HepG2 (cell line): ENCODE measurements at regions not wholly inside any gene's neighbourhood (a gene's known extent, or its start where the extent isn't known, plus 50 kb on each side); places are given as distances from the start of the nearest gene placed in this dataset.

Experiments used
- FOXO1 ChIP-seq: sonication (generic); formaldehyde crosslinking; IDR thresholded peaks from 2 replicates; pipeline ENCODE4 v1.4.0; 2020; ENCODE audit warnings: missing genetic modification reagents
- MLLT10 ChIP-seq: sonication (generic); formaldehyde crosslinking; IDR thresholded peaks from 2 replicates; pipeline ENCODE4 v1.4.0; 2020; ENCODE audit warnings: missing genetic modification reagents
- RFX5 ChIP-seq: IDR thresholded peaks from 2 replicates; pipeline ENCODE4 v1.6.1; 2011; ENCODE audit warnings: low read depth, low read length, improper control_type of control experiment
- SMC3 ChIP-seq: IDR thresholded peaks from 2 replicates; pipeline ENCODE4 v1.6.1; 2011; ENCODE audit warnings: low read length, improper control_type of control experiment
- ZBTB7A ChIP-seq: sonication (generic); formaldehyde crosslinking; IDR thresholded peaks from 2 replicates; pipeline ENCODE4 v1.8.0; 2022; ENCODE audit warnings: mild to moderate bottlenecking, missing genetic modification reagents
- ZNF337 ChIP-seq: sonication (generic); formaldehyde crosslinking; IDR thresholded peaks from 2 replicates; pipeline ENCODE4 v1.5.1; 2020; ENCODE audit warnings: missing genetic modification reagents, low read depth, mild to moderate bottlenecking, borderline replicate concordance
- TF ChIP-seq, protein P1 (sequence below): sonication (generic); formaldehyde crosslinking; IDR thresholded peaks from 2 replicates; pipeline ENCODE4 v1.8.0; 2022; ENCODE audit warnings: missing genetic modification reagents, mild to moderate bottlenecking, borderline replicate concordance
- TF ChIP-seq, protein P2 (sequence below): IDR thresholded peaks from 2 replicates; pipeline ENCODE4 v1.6.1; 2012; ENCODE audit warnings: inconsistent platforms
- TF ChIP-seq, protein P3 (sequence below): sonication (generic); formaldehyde crosslinking; IDR thresholded peaks from 2 replicates; pipeline ENCODE4 v1.4.0; 2020; ENCODE audit warnings: missing genetic modification reagents
- TF ChIP-seq, protein P4 (sequence below): sonication (generic); formaldehyde crosslinking; IDR thresholded peaks from 2 replicates; pipeline ENCODE4 v1.5.1; 2020; ENCODE audit warnings: mild to moderate bottlenecking, missing genetic modification reagents, borderline replicate concordance

DNA sequence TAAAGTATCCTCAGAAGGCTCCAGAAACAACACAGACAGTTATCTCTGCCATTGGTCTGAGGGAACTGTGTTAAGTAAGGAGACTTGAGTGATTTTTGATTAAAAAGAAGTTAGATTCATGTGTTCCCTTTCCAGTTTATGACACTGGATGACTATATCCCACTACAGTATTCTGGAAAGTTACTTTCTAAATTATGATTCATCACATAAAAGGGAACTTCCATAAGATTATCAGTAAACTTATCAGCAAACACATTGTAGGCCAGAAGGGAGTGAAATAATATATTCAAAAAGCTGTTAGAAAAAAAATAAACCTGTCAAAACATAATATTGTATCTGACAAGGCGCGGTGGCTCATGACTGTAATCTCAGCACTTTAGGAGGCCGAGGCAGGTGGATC is 700.0 kb downstream of the SLITRK6 start:
- TF ChIP-seq, protein P1, sequence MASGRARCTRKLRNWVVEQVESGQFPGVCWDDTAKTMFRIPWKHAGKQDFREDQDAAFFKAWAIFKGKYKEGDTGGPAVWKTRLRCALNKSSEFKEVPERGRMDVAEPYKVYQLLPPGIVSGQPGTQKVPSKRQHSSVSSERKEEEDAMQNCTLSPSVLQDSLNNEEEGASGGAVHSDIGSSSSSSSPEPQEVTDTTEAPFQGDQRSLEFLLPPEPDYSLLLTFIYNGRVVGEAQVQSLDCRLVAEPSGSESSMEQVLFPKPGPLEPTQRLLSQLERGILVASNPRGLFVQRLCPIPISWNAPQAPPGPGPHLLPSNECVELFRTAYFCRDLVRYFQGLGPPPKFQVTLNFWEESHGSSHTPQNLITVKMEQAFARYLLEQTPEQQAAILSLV (CRISPR knock-in tag), result no peak
- TF ChIP-seq, protein P2, sequence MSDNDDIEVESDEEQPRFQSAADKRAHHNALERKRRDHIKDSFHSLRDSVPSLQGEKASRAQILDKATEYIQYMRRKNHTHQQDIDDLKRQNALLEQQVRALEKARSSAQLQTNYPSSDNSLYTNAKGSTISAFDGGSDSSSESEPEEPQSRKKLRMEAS, result no peak
- no peak for TF ChIP-seq RFX5
- no peak for TF ChIP-seq SMC3
- TF ChIP-seq, protein P3, sequence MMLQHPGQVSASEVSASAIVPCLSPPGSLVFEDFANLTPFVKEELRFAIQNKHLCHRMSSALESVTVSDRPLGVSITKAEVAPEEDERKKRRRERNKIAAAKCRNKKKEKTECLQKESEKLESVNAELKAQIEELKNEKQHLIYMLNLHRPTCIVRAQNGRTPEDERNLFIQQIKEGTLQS (CRISPR knock-in tag), result no peak
- no peak for TF ChIP-seq MLLT10
- TF ChIP-seq FOXO1 (CRISPR knock-in tag), result no peak
- no peak for TF ChIP-seq ZNF337 (CRISPR knock-in tag)
- TF ChIP-seq, protein P4, sequence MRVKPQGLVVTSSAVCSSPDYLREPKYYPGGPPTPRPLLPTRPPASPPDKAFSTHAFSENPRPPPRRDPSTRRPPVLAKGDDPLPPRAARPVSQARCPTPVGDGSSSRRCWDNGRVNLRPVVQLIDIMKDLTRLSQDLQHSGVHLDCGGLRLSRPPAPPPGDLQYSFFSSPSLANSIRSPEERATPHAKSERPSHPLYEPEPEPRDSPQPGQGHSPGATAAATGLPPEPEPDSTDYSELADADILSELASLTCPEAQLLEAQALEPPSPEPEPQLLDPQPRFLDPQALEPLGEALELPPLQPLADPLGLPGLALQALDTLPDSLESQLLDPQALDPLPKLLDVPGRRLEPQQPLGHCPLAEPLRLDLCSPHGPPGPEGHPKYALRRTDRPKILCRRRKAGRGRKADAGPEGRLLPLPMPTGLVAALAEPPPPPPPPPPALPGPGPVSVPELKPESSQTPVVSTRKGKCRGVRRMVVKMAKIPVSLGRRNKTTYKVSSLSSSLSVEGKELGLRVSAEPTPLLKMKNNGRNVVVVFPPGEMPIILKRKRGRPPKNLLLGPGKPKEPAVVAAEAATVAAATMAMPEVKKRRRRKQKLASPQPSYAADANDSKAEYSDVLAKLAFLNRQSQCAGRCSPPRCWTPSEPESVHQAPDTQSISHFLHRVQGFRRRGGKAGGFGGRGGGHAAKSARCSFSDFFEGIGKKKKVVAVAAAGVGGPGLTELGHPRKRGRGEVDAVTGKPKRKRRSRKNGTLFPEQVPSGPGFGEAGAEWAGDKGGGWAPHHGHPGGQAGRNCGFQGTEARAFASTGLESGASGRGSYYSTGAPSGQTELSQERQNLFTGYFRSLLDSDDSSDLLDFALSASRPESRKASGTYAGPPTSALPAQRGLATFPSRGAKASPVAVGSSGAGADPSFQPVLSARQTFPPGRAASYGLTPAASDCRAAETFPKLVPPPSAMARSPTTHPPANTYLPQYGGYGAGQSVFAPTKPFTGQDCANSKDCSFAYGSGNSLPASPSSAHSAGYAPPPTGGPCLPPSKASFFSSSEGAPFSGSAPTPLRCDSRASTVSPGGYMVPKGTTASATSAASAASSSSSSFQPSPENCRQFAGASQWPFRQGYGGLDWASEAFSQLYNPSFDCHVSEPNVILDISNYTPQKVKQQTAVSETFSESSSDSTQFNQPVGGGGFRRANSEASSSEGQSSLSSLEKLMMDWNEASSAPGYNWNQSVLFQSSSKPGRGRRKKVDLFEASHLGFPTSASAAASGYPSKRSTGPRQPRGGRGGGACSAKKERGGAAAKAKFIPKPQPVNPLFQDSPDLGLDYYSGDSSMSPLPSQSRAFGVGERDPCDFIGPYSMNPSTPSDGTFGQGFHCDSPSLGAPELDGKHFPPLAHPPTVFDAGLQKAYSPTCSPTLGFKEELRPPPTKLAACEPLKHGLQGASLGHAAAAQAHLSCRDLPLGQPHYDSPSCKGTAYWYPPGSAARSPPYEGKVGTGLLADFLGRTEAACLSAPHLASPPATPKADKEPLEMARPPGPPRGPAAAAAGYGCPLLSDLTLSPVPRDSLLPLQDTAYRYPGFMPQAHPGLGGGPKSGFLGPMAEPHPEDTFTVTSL (CRISPR knock-in tag), result no peak
- no peak for TF ChIP-seq ZBTB7A (CRISPR knock-in tag)
